Thyroid gland (tissue), 4 donors: ENCODE measurements at regions not wholly inside any gene's neighbourhood (a gene's known extent, or its start where the extent isn't known, plus 50 kb on each side); places are given as distances from the start of the nearest gene placed in this dataset.

Source experiments
- DNase-seq, 2 donors: peaks; one replicate each; pipeline ENCODE4 v3.0.0-alpha.2; 2019
- H3K27ac ChIP-seq, 3 donors: fragments of 200-600 bp; sonication (generic); 1 replicate in 2 of 3; 2 replicates in 1 of 3; pipeline ENCODE4 v1.5.1; 2016 to 2019; ENCODE audit warnings: mild to moderate bottlenecking in 1 of 3, moderate library complexity in 1 of 3
- H3K27me3 ChIP-seq: fragments of 200-600 bp; sonication (generic); one replicate; pipeline ENCODE4 v1.5.1; 2019
- H3K36me3 ChIP-seq, 2 donors: fragments of 200-600 bp; sonication (generic); one replicate each; pipeline ENCODE4 v1.5.1; 2016 to 2019
- H3K4me1 ChIP-seq, 2 donors: fragments of 200-600 bp; sonication (generic); one replicate each; pipeline ENCODE4 v1.5.1; 2017 to 2019
- H3K4me3 ChIP-seq, 3 donors: fragments of 200-600 bp; sonication (generic); replicated peaks in 1 of 3; 1 replicate in 2 of 3; 2 replicates in 1 of 3; pipeline ENCODE4 v1.5.1; 2016; ENCODE audit warnings: mild to moderate bottlenecking in 1 of 3
- H3K9me3 ChIP-seq: fragments of 200-600 bp; sonication (generic); one replicate; pipeline ENCODE4 v1.5.1; 2017
- POLR2A ChIP-seq, 2 donors: fragments of 450-650 bp; IDR thresholded peaks; one replicate each; pipeline ENCODE4 v1.6.1; 2017; ENCODE audit warnings: antibody characterized with exemption in 2 of 2, mild to moderate bottlenecking in 2 of 2, moderate library complexity in 1 of 2
- WGBS, 2 donors: methylation state at CpG; one replicate each; pipeline ENCODE4 v1.1.5; 2017; 5-methylcytosine and 5-hydroxymethylcytosine counted together
- intact Hi-C: fragments of 100-400 bp; cut with DNase I; formaldehyde crosslinking; loops from one replicate; pipeline ENCODE4 v1.15.1; 2023
- TF ChIP-seq, protein P1 (sequence below), 6 experiments: fragments of 200-600 bp in 3 of 6; fragments of 450-650 bp in 3 of 6; sonication (generic) in 3 of 6; IDR thresholded peaks; one replicate each; pipeline ENCODE4 v1.5.1; 2016 to 2019; ENCODE audit warnings: antibody characterized with exemption in 6 of 6, mild to moderate bottlenecking in 2 of 6, inconsistent platforms in 1 of 6, moderate library complexity in 1 of 6

DNA sequence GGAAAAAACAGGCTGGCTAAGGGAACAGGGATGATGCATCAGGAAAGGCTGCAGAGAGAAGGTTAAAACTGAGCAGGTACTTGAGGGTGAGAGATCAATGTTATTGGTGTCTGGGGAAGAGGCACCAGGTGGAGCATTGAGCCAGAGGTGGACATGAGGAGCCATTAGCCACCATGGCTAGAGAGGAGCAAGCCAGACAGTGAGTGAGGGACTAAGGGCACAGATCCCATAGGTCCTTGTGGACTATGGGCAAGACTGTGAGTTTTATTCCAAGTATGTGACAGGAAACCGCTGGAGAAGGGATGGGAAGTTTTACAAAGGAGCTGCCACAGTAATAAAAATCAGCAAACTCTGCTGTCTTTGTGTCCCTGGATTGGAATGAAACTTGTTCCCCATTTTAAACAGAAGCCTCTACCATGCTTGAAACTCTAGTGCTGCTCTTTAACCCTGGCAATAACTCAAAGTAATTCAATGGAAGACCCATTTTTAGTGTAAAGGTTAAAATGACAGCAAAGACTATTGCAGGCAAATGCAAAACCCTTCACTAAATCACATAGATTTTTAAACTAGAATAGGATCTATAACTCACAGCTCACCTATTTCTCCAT, 349.8 kb downstream of the ENC1 start:
- Histone ChIP-seq H3K9me3 (no peaks in the 10 kb centered on the region), H3K4me1 (peaks cover 0 to 4% of the 10 kb centered on the region in 2 donors), H3K36me3 (no peaks in the 10 kb centered on the region), H3K27ac (no peak overlapping the region), H3K4me3 (no peak overlapping the region), H3K27me3 (no peaks in the 10 kb centered on the region)
- WGBS, 2 donors, result 68 to 87% methylated on average over 1 of the region's 1 CpG
- intact Hi-C loops, result no loop called here
- no peak for DNase-seq
- TF ChIP-seq, protein P1, sequence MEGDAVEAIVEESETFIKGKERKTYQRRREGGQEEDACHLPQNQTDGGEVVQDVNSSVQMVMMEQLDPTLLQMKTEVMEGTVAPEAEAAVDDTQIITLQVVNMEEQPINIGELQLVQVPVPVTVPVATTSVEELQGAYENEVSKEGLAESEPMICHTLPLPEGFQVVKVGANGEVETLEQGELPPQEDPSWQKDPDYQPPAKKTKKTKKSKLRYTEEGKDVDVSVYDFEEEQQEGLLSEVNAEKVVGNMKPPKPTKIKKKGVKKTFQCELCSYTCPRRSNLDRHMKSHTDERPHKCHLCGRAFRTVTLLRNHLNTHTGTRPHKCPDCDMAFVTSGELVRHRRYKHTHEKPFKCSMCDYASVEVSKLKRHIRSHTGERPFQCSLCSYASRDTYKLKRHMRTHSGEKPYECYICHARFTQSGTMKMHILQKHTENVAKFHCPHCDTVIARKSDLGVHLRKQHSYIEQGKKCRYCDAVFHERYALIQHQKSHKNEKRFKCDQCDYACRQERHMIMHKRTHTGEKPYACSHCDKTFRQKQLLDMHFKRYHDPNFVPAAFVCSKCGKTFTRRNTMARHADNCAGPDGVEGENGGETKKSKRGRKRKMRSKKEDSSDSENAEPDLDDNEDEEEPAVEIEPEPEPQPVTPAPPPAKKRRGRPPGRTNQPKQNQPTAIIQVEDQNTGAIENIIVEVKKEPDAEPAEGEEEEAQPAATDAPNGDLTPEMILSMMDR (IDR thresholded peaks at IDR 0.05), result no peak
- no peak for TF ChIP-seq POLR2A (IDR thresholded peaks at IDR 0.05)

DNA sequence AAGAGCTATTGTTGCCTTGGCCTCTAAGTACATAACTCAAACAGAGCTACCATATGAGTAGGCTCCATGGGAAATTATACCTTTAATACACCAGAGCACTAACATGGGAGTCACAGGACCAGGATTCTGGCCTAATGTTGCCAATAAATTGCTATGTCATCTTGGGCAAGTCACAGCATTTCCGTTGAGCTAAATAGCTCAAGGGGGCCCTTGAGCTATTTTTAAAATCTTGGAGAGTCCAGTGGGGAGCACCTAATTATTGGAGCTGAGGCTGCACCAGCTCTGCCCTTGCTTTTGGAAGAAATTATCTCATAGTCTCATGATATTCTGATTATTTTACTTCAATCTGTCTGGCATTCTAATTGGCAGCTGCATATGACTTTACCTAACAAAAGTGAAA, 350.8 kb downstream of the ENC1 start:
- H3K36me3 ChIP-seq, result no peaks in the 10 kb centered on the region
- no peak overlapping the region for H3K4me3 ChIP-seq
- H3K9me3 ChIP-seq, result no peaks in the 10 kb centered on the region
- intact Hi-C loops, result no loop called here
- TF ChIP-seq, protein P1 (IDR thresholded peaks at IDR 0.05), result no peak
- no peak for TF ChIP-seq POLR2A (IDR thresholded peaks at IDR 0.05)
- H3K4me1 ChIP-seq, result peaks cover 0 to 4% of the 10 kb centered on the region in 2 donors
- no peaks in the 10 kb centered on the region for H3K27me3 ChIP-seq
- no peak overlapping the region for H3K27ac ChIP-seq
- 44 to 61% methylated on average over 1 of the region's 1 CpG for WGBS, 2 donors
- no peak for DNase-seq

DNA sequence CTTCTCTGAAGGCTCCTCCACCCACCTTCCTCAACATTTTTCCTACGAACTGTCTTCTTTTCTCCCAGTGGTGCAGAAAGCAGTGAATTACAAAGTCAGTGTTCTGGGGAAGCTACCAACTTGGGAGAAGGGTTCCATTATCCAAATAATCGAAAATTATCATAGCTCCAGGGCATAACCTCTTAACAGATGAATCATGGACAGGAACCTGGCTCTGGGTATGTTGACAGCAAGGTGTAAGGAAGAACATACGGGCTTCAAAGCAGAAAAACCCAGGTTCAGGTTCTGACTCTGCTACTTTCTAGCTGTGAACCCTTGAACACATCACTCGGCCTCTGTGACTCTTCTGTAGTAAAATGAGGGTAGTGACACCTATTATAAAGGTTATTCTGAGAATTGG, 351.3 kb downstream of the ENC1 start:
- Histone ChIP-seq H3K36me3 (no peaks in the 10 kb centered on the region), H3K9me3 (no peaks in the 10 kb centered on the region), H3K4me1 (peaks cover 0 to 4% of the 10 kb centered on the region in 2 donors), H3K4me3 (no peak overlapping the region), H3K27ac (no peak overlapping the region), H3K27me3 (no peaks in the 10 kb centered on the region)
- no peak for DNase-seq
- WGBS, 2 donors, result 87 to 88% methylated on average over 4 of the region's 4 CpGs
- TF ChIP-seq, protein P1 (IDR thresholded peaks at IDR 0.05), result no peak
- no peak for TF ChIP-seq POLR2A (IDR thresholded peaks at IDR 0.05)
- intact Hi-C loops, result no loop called here

DNA sequence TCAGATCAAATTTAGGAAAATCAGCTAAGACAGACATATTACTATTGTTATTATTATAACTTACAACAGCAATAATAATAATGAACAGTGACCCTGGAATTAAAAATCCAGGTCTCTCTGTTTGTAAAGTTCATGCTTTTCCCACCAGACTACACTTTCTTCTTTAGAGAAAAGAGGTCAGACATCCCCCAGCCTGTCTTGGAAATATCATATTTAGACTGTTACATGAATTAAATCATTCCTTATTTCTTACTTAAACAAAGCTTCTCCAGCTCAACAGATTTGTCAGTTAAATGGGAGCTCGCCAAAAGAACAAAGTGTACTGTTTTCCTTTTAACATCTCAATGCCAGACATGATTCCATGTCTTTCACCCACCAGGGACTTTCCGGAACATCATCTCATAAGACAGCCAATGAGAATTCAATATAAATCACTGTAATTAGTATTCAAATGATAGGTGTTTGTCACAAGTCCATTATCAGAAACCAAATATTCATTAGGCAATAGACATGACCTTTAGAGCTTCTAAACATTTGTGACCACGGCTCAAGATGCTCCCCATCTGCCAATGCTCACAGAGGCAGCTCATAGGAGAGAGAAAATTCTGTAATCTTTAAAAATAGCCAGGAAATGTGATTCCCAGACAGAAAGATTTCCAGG, 351.9 kb downstream of the ENC1 start:
- no peak for TF ChIP-seq POLR2A (IDR thresholded peaks at IDR 0.05)
- Histone ChIP-seq H3K27me3 (no peaks in the 10 kb centered on the region), H3K9me3 (no peaks in the 10 kb centered on the region), H3K36me3 (no peaks in the 10 kb centered on the region), H3K27ac (no peak overlapping the region), H3K4me1 (peaks cover 0 to 4% of the 10 kb centered on the region in 2 donors), H3K4me3 (no peak overlapping the region)
- 72 to 84% methylated on average over 3 of the region's 3 CpGs for WGBS, 2 donors
- intact Hi-C loops, result no loop called here
- no peak for DNase-seq

DNA sequence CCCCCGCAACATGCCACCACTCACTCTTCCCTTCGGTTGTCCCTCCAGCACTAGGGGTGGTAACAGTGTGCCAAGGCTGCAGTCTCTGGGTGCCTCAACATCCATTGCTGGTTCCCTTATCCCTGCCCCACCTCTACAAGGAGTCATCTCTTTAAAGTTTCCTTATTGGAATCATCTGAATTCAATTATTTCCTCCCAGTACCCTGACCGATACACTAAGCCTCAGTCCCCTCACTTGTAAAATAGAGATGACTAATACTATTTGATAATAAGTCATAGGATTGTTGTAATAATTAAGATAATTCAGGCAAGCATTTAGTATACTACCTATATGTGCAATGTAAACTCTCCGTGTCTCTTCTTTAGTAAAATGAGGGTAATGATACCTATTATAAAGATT, 352.5 kb downstream of the ENC1 start:
- whole genome bisulfite sequencing, 2 donors, result 95 to 96% methylated on average over 4 of the region's 4 CpGs
- no peaks in the 10 kb centered on the region for H3K9me3 ChIP-seq
- intact Hi-C loops, result no loop called here
- H3K4me3 ChIP-seq, result no peak overlapping the region
- no peak for TF ChIP-seq POLR2A (IDR thresholded peaks at IDR 0.05)
- TF ChIP-seq, protein P1 (IDR thresholded peaks at IDR 0.05), result no peak
- no peaks in the 10 kb centered on the region for H3K27me3 ChIP-seq
- peaks cover 0 to 4% of the 10 kb centered on the region in 2 donors for H3K4me1 ChIP-seq
- H3K27ac ChIP-seq, result no peak overlapping the region
- no peaks in the 10 kb centered on the region for H3K36me3 ChIP-seq
- no peak for DNase-seq
